ENCODE measurements at regions not wholly inside any gene's neighbourhood (a gene's known extent, or its start where the extent isn't known, plus 50 kb on each side); places are given as distances from the start of the nearest gene placed in this dataset.

- in situ Hi-C loops (cut with HindIII; ENCODE audit: low sequenced_read_pairs), result no loop called here
- TF ChIP-seq CTCF (IDR thresholded peaks at IDR 0.05; ENCODE audit: low read depth, low read length, missing control alignments), result no peak
- DNase-seq (ENCODE audit: low read depth), result no peak
- H3K4me3 ChIP-seq (ENCODE audit: low read depth, low read length), result no peak overlapping the region
Measured at GRCh38 chr5:103902893-103903292, 340.3 kb upstream of the NUDT12 start.

DNA sequence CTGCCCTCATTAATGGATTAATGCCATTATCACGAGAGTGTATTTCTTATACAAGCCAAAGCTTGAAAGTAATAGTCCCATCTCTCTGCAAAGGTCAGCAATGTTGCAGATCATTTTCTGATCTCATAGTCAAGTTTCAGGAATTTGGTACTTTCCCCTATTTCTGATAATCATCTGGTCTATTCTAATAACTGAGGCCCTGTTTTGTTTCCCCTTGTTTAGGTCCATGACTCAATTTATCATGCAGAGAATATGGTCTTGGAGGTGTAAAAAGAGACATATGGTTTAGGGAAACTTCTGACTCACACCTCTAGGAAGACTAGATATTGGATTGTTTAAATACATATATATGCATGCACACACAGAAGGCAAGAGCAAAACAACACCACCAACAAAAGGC lies 339.3 kb upstream of the NUDT12 start:
- in situ Hi-C loops (cut with HindIII; ENCODE audit: low sequenced_read_pairs), result no loop called here
- DNase-seq (ENCODE audit: low read depth), result no peak
- no peak overlapping the region for H3K4me3 ChIP-seq (ENCODE audit: low read depth, low read length)
- no peak for TF ChIP-seq CTCF (IDR thresholded peaks at IDR 0.05; ENCODE audit: low read depth, low read length, missing control alignments)

GRCh38 chr5:103896593-103896992 lies 334.0 kb upstream of the NUDT12 start:
- no peak for TF ChIP-seq CTCF (IDR thresholded peaks at IDR 0.05; ENCODE audit: low read depth, low read length, missing control alignments)
- no peak for DNase-seq (ENCODE audit: low read depth)
- H3K4me3 ChIP-seq (ENCODE audit: low read depth, low read length), result no peak overlapping the region
- in situ Hi-C loops (cut with HindIII; ENCODE audit: low sequenced_read_pairs), result no loop called here

GRCh38 chr5:103895738-103896137 lies 333.1 kb upstream of the NUDT12 start:
- in situ Hi-C loops (cut with HindIII; ENCODE audit: low sequenced_read_pairs), result no loop called here
- no peak for TF ChIP-seq CTCF (IDR thresholded peaks at IDR 0.05; ENCODE audit: low read depth, low read length, missing control alignments)
- DNase-seq (ENCODE audit: low read depth), result no peak

DNA sequence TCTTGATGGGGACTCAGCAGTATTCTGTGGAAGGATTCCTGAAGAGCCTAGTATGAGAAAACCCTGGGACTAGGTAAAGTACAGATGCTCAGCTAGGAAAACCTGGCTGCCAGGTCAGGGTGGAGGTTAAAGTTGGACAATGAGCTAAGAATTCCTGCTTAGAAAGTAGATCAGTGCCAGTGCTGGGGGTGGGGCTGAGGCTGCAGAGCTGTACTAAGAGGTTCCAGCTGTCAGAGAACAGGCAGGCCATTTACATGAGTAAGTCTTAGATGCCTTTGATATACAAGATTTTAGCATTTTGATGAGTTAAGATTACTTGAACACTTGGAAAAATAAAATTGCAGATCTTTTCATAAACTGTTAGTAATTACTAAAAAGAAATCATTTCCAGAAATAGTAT lies 332.3 kb upstream of the NUDT12 start:
- TF ChIP-seq CTCF (IDR thresholded peaks at IDR 0.05; ENCODE audit: low read depth, low read length, missing control alignments), result no peak
- DNase-seq (ENCODE audit: low read depth), result no peak
- in situ Hi-C loops (cut with HindIII; ENCODE audit: low sequenced_read_pairs), result no loop called here
- no peak overlapping the region for H3K4me3 ChIP-seq (ENCODE audit: low read depth, low read length)

More at GRCh38 chr5:103895738-103896137, 333.1 kb upstream of the NUDT12 start:
- no peak overlapping the region for H3K4me3 ChIP-seq (ENCODE audit: low read depth, low read length)

GRCh38 chr5:103891151-103891550 lies 328.6 kb upstream of the NUDT12 start:
- in situ Hi-C loops (cut with HindIII; ENCODE audit: low sequenced_read_pairs), result no loop called here
- no peak overlapping the region for H3K4me3 ChIP-seq (ENCODE audit: low read depth, low read length)
- TF ChIP-seq CTCF (IDR thresholded peaks at IDR 0.05; ENCODE audit: low read depth, low read length, missing control alignments), result no peak
- peak; percentile 1 for DNase-seq (ENCODE audit: low read depth)

DNA sequence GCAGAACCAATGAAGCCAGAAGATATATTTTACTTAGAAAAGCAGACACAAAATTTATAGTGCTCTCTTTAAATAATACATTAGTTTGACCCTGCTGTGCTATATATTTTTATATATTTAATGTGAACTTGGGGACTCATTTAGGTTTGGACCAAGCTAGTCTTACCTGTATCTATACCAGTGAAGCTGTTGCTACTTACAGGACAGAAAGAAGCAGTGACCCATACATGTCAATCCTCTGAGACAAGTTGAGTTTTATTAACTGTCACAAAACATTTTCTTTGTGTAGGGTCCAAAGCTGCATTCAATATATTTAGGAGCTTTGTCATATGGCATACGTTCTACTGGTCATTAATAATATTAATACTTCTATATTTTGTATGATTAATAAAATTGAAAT lies 327.7 kb upstream of the NUDT12 start:
- H3K4me3 ChIP-seq (ENCODE audit: low read depth, low read length), result no peak overlapping the region
- no peak for TF ChIP-seq CTCF (IDR thresholded peaks at IDR 0.05; ENCODE audit: low read depth, low read length, missing control alignments)
- DNase-seq (ENCODE audit: low read depth), result no peak
- in situ Hi-C loops (cut with HindIII; ENCODE audit: low sequenced_read_pairs), result no loop called here
